GM13976 (cell line): ENCODE measurements at regions not wholly inside any gene's neighbourhood (a gene's known extent, or its start where the extent isn't known, plus 50 kb on each side); places are given as distances from the start of the nearest gene placed in this dataset.

ENCODE experiments used
- DNase-seq: peaks from one replicate; pipeline ENCODE4 v3.0.0; 2012; ENCODE audit warnings: low spot score
- in situ Hi-C: fragments of 300-500 bp; cut with MboI; formaldehyde crosslinking; loops from one replicate; pipeline ENCODE4 v1.12.0; 2022; ENCODE audit warnings: low sequenced_read_pairs, mixed read lengths, inconsistent platforms; ENCODE audit not compliant: unreplicated experiment
- TF ChIP-seq, protein P1 (sequence below): IDR thresholded peaks from 2 replicates; pipeline ENCODE4 v1.5.1; 2012; ENCODE audit warnings: borderline replicate concordance, mild to moderate bottlenecking; ENCODE audit not compliant: insufficient read depth; ENCODE audit errors: extremely low read depth, missing control alignments, control extremely low read depth

DNA sequence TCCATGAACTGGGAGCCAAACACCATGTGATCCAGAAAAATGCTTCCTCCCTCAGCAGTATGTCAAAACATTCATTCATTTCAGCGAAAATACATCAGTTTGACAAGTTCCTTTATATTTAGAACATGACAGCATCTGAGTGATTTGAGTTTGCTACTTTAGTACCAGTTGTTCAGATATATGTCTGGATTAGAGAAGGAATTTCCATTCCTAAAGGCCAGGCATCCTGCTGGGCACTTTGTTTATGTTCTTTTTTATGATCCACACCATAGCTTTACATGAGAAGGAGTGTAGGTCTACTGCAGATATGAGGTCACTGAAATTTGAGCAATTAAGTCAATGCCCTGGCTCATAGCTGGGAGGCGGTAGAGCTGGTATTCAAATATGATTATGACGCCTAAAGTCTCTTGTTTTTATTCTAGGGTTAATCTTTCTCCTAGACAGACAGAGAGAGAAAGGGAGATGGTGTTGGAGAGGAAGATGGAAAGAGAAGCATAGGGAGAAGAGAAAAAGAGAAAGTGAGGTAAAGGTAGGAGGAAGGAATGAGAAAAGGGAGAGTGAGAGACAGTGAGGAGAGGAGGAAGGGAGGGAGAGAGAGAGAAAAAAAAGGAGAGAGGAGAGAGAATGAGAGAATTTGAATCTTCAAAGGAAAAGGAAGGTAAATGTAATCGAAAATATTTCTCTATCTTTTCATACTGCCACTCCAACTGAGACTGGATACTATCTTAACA is 839.5 kb upstream of the FANCL start:
- no peak for DNase-seq
- in situ Hi-C loops = no loop called here
- TF ChIP-seq, protein P1, sequence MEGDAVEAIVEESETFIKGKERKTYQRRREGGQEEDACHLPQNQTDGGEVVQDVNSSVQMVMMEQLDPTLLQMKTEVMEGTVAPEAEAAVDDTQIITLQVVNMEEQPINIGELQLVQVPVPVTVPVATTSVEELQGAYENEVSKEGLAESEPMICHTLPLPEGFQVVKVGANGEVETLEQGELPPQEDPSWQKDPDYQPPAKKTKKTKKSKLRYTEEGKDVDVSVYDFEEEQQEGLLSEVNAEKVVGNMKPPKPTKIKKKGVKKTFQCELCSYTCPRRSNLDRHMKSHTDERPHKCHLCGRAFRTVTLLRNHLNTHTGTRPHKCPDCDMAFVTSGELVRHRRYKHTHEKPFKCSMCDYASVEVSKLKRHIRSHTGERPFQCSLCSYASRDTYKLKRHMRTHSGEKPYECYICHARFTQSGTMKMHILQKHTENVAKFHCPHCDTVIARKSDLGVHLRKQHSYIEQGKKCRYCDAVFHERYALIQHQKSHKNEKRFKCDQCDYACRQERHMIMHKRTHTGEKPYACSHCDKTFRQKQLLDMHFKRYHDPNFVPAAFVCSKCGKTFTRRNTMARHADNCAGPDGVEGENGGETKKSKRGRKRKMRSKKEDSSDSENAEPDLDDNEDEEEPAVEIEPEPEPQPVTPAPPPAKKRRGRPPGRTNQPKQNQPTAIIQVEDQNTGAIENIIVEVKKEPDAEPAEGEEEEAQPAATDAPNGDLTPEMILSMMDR = no peak

DNA sequence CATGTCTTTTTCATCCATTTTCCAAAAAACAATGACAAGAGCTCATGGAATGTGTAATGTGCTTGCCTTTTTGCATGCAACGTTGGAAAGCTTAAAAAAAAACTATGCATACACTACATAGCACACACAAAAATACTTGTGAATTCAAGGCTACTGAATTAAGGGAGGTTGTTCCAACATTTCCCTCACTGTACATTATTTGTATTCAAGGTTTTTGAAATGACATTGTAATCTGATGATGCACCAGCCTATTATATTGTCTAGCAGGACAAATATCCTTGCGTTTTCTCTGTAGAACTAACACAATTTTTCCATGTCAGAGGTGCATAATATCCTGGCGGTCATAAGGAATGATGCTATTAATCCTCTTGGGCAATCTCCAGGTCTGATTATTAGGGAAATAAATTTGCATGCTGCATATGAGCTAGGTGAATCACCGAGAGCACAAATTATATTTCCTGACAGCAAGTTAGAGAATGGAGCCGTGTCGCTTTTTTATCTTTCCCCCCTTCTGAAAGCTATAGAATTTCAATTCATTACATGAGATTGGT is 836.9 kb upstream of the FANCL start:
- in situ Hi-C loops = no loop called here
- DNase-seq = no peak
- TF ChIP-seq, protein P1 = no peak

DNA sequence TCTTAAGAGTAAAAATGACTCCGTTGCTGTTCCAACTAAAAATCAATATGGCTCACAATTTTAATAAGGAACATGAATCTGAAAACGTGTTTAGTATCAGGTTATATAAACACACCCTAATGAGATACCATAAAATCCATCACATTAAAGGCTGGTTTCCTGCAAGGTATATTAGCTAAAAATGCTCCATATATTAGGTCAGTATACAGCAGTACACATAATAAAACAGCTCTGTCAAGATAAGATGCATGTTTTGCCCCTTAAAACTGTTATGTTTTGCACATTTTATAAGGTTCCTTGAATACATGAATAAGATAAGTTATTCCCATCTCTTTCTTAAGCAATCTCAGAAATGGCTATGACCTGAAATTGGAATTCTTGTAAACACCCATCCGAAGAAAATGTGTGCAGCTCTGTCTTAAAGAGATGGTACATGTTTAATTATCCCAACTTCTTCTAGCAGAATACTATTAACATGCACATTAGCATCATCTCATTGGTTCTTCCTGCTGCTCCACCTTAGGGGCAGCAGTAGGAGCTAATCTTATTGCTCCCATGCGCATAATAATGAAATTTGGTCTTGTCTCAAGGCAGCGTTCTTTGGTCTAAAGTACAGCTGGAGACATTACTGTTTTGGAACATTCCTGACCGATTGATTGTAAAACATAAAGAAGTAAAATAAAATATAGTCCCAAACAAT is 836.1 kb upstream of the FANCL start:
- no peak for DNase-seq
- in situ Hi-C loops = no loop called here
- TF ChIP-seq, protein P1 = no peak

DNA sequence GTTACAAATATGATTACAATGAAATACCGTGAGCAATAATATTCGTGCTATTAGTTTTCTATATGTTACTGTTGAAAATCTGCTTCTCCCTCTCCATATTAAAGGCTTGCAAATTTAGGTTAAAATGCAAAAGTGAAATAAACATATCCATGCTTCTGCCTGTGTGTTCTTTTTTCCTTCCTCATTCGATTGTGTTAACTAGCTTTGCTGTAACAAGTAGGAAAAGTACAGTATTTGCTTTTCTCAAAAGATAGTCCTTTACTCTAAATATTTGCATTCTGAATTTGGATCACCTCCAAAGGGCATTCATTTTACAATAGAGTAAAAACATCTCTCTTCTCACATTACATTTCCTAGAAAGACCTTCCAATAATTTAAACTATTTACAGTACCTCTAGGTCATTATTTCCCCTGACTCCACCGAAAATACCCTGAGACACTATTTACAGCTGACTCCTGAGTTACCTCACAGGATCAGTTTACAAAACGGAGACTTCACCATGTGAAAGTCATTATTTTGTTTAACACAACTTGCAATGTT is 835.0 kb upstream of the FANCL start:
- no peak for DNase-seq
- in situ Hi-C loops = no loop called here
- TF ChIP-seq, protein P1 = no peak

DNA sequence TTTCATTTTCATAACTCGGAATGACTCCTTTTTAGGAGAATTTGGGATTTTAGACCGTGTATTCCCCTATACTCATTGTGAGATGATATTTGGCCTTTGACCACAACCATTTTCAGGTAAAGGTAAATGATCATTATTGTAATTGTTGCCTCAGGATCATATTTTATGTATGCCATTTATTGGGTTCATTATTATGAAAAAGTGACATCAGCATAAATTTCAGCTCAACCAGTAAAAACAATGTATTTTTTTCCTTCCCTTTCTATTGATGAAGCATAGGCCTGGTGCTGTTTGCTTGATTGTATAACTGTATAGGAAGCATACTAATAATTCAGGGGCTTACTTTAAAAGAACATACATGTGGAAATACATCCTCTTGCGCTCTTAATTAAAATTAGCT is 832.9 kb upstream of the FANCL start:
- TF ChIP-seq, protein P1 = no peak
- in situ Hi-C loops = no loop called here
- no peak for DNase-seq

DNA sequence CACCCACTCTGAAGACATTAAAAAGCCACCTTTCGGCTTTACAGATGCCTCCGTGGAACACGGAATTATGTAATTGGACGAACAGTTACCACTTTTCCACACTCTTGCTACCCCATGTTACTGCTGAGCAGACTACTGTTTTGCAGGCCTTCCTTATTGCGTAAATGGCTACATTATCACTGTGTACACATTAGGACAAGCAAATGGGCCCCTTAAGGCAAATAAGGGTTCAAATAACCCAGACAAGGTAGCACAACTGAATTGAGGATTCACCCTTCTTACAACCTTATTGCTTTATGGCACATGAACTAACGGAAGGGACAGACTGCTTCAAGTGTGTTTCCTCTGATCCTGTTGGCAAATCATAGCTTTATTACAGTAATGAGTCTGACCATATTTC is 832.2 kb upstream of the FANCL start:
- no peak for DNase-seq
- in situ Hi-C loops = no loop called here

More for the DNA sequence above, 832.2 kb upstream of the FANCL start:
- TF ChIP-seq, protein P1 = no peak
